K562 (cell line): ENCODE measurements at regions not wholly inside any gene's neighbourhood (a gene's known extent, or its start where the extent isn't known, plus 50 kb on each side); places are given as distances from the start of the nearest gene placed in this dataset.

Source experiments
- AFF4 ChIP-seq: sonication (generic); formaldehyde crosslinking; IDR thresholded peaks from 2 replicates; pipeline ENCODE4 v1.8.0; 2023; ENCODE audit warnings: mild to moderate bottlenecking, missing genetic modification reagents
- ATF3 ChIP-seq, 2 experiments: fragments of 450-650 bp in 1 of 2; sonication (generic) in 1 of 2; formaldehyde crosslinking in 1 of 2; IDR thresholded peaks in 1 of 2; conservative IDR thresholded peaks in 1 of 2; 2 replicates each; pipeline versions ENCODE4 v1.6.1 to v1.8.1; 2016 to 2023; ENCODE audit warnings: mild to moderate bottlenecking in 2 of 2, moderate library complexity in 2 of 2, inconsistent platforms in 1 of 2, missing genetic modification reagents in 1 of 2
- DEAF1 ChIP-seq: fragments of 450-650 bp; formaldehyde crosslinking; IDR thresholded peaks from 2 replicates; pipeline ENCODE4 v1.4.0; 2020; ENCODE audit warnings: mild to moderate bottlenecking, moderate library complexity
- HMBOX1 ChIP-seq: sonication (generic); IDR thresholded peaks from 2 replicates; pipeline ENCODE4 v1.6.1; 2016
- MEIS2 ChIP-seq: fragments of 450-650 bp; IDR thresholded peaks from 2 replicates; pipeline ENCODE4 v1.6.1; 2014; ENCODE audit warnings: mild to moderate bottlenecking; ENCODE audit not compliant: partially characterized antibody
- NR2C2 ChIP-seq, 2 experiments: fragments of 200-800 bp in 1 of 2; sonication (Bioruptor generic) in 1 of 2; sonication (generic) in 1 of 2; formaldehyde crosslinking in 1 of 2; IDR thresholded peaks; 2 replicates each; pipeline versions ENCODE4 v1.6.1 to v1.8.0; 2016 to 2022; ENCODE audit warnings: mild to moderate bottlenecking in 1 of 2, missing compliant biosample characterization in 1 of 2, missing genetic modification characterization in 1 of 2, missing genetic modification reagents in 1 of 2
- RNF2 ChIP-seq: sonication (generic); IDR thresholded peaks from 2 replicates; pipeline ENCODE4 v1.6.1; 2016
- TEAD1 ChIP-seq, 2 experiments: fragments of 450-650 bp in 1 of 2; sonication (generic) in 1 of 2; formaldehyde crosslinking; IDR thresholded peaks; 2 replicates each; pipeline versions ENCODE4 v1.4.0 to v1.8.0; 2020 to 2022; ENCODE audit warnings: mild to moderate bottlenecking in 2 of 2, missing genetic modification reagents in 1 of 2
- ZNF395 ChIP-seq: fragments of 200-800 bp; sonication (Bioruptor generic); IDR thresholded peaks from 2 replicates; pipeline ENCODE4 v1.6.1; 2017; ENCODE audit warnings: missing genetic modification characterization, missing compliant biosample characterization

GRCh38 chr16:80016731-80017326 lies 416.3 kb upstream of the MAF start (continued):
- TF ChIP-seq ZNF395 (CRISPR knock-in tag) (0 out of 2 replicates have a peak, but pooled peaks have one; percentile 26), NR2C2 (CRISPR knock-in tag; IDR thresholded peaks at IDR 0.05) (no peak), NR2C2 (tag; IDR thresholded peaks at IDR 0.05) (no peak), HMBOX1 (0 out of 2 replicates have a peak, but pooled peaks have one; percentile 24), DEAF1 (CRISPR knock-in tag) (no peak), AFF4 (CRISPR knock-in tag) (no peak), RNF2 (0 out of 2 replicates have a peak, but pooled peaks have one; percentile 44), TEAD1 (CRISPR knock-in tag; IDR thresholded peaks at IDR 0.05) (0 out of 4 replicates have a peak, but pooled peaks of 1 of the 2 experiments have one; percentile 13), MEIS2 (peak; percentile 72), ATF3 (IDR thresholded peaks at IDR 0.05) (peak; percentile 32; the same call in 1 of the 2 replicates), ATF3 (CRISPR knock-in tag; conservative IDR thresholded peaks at IDR 0.05) (no peak)
